MCF 10A (cell line): ENCODE measurements at regions not wholly inside any gene's neighbourhood (a gene's known extent, or its start where the extent isn't known, plus 50 kb on each side); places are given as distances from the start of the nearest gene placed in this dataset.

Source experiments
- BruUV-seq: library from RNA; stranded (reverse); fragments of 400-500 nt; replicated peaks from 2 replicates; lab custom pipeline; 2021; lab: Mats Ljungman, UMichigan
- CTCF ChIA-PET: fragments of 300-600 bp; sonication (Branson Sonifier 250); formaldehyde crosslinking; extraction: SDS; loops from one replicate; lab custom pipeline; 2021; ENCODE audit warnings: antibody characterized with exemption, inconsistent platforms; lab: Yijun Ruan, JAX
- POLR2A ChIA-PET: fragments of 300-600, 350-650 bp; sonication (Branson Sonifier 250); formaldehyde crosslinking; extraction: SDS; loops from one replicate; lab custom pipeline; 2020; ENCODE audit warnings: antibody characterized with exemption, inconsistent platforms; lab: Yijun Ruan, JAX
- DNase-seq: peaks from one replicate; pipeline ENCODE4 v3.0.0-alpha.2; 2018; ENCODE audit not compliant: unreplicated experiment
- H3K27ac Mint-ChIP-seq: one replicate; pipeline ENCODE4 v1.8.0; 2022; ENCODE audit warnings: mild to moderate bottlenecking, low read depth, mixed read lengths; ENCODE audit not compliant: unreplicated experiment
- H3K27me3 Mint-ChIP-seq: one replicate; pipeline ENCODE4 v1.8.0; 2022; ENCODE audit warnings: mixed read lengths; ENCODE audit not compliant: insufficient read depth, unreplicated experiment
- H3K36me3 Mint-ChIP-seq: one replicate; pipeline ENCODE4 v1.8.0; 2022; ENCODE audit warnings: mild to moderate bottlenecking, moderate library complexity, mixed read lengths; ENCODE audit not compliant: insufficient read depth, unreplicated experiment
- H3K4me1 Mint-ChIP-seq: one replicate; pipeline ENCODE4 v1.8.0; 2022; ENCODE audit warnings: mixed read lengths; ENCODE audit not compliant: insufficient read depth, unreplicated experiment
- H3K4me3 Mint-ChIP-seq: one replicate; pipeline ENCODE4 v1.8.0; 2022; ENCODE audit warnings: mild to moderate bottlenecking, moderate library complexity, mixed read lengths; ENCODE audit not compliant: unreplicated experiment
- H3K9me3 Mint-ChIP-seq: one replicate; pipeline ENCODE4 v1.8.0; 2022; ENCODE audit warnings: mixed read lengths; ENCODE audit not compliant: unreplicated experiment
- CTCF ChIP-seq: fragments of 200-600 bp; IDR thresholded peaks from one replicate; pipeline ENCODE4 v1.8.0; 2022; ENCODE audit warnings: antibody characterized with exemption, mild to moderate bottlenecking; ENCODE audit not compliant: unreplicated experiment
- intact Hi-C: fragments of 100-400 bp; cut with micrococcal nuclease; formaldehyde crosslinking; loops from 2 replicates; pipeline ENCODE4 v1.14.1; 2022

- BruUV-seq: TSS peak; percentile 13
- CTCF ChIA-PET: interaction anchor here (1.3 to 3.7 kb wide), 3 partner anchors 125 to 193 kb away, joined by 5 to 15 read pairs (median 7); no protein-coding TSS in a partner anchor
- no peak overlapping the region for H3K4me3 Mint-ChIP-seq
Observed at GRCh38 chr3:16055606-16056211, 118.8 kb upstream of the GALNT15 start.

GRCh38 chr3:16056217-16056616, 118.3 kb upstream of the GALNT15 start:
- Mint-ChIP-seq H3K27ac (peak overlapping the region; percentile 96), H3K4me1 (peaks cover 61% of the 10 kb centered on the region), H3K36me3 (peaks cover 26% of the 10 kb centered on the region), H3K9me3 (no peaks in the 10 kb centered on the region), H3K27me3 (no peaks in the 10 kb centered on the region), H3K4me3 (no peak overlapping the region)
- BruUV-seq: no TSS peak
- no peak for TF ChIP-seq CTCF
- CTCF ChIA-PET: interaction anchor here (0.9 to 3.7 kb wide), 7 partner anchors 74 to 192 kb away, joined by 3 to 15 read pairs (median 7); no protein-coding TSS in a partner anchor
- peak; percentile 91 for DNase-seq
- POLR2A ChIA-PET: interaction anchor here (0.7 to 7.1 kb wide), 20 partner anchors 9 to 275 kb away, joined by 3 to 89 read pairs (median 4); partner anchors contain the start of genes DPH3, GALNT15 and OXNAD1
- intact Hi-C loops: no loop called here

More at GRCh38 chr3:16055606-16056211, 118.8 kb upstream of the GALNT15 start:
- no peaks in the 10 kb centered on the region for H3K9me3 Mint-ChIP-seq
- H3K4me1 Mint-ChIP-seq: peaks cover 55% of the 10 kb centered on the region
- H3K27ac Mint-ChIP-seq: peak overlapping the region; percentile 96
- intact Hi-C loops: no loop called here
- H3K36me3 Mint-ChIP-seq: peaks cover 22% of the 10 kb centered on the region
- DNase-seq: no peak
- POLR2A ChIA-PET: interaction anchor here (0.7 to 7.1 kb wide), 20 partner anchors 9 to 364 kb away, joined by 3 to 89 read pairs (median 4); partner anchors contain the start of genes DPH3, GALNT15 and OXNAD1
- TF ChIP-seq CTCF: no peak
- H3K27me3 Mint-ChIP-seq: no peaks in the 10 kb centered on the region

GRCh38 chr3:16058521-16058920, 116.0 kb upstream of the GALNT15 start:
- no TSS peak for BruUV-seq
- intact Hi-C loops: no loop called here
- TF ChIP-seq CTCF: no peak
- H3K4me1 Mint-ChIP-seq: peaks cover 66% of the 10 kb centered on the region
- no peaks in the 10 kb centered on the region for H3K27me3 Mint-ChIP-seq
- peak overlapping the region; percentile 28 for H3K4me3 Mint-ChIP-seq
- H3K27ac Mint-ChIP-seq: peak overlapping the region; percentile 96
- peaks cover 26% of the 10 kb centered on the region for H3K36me3 Mint-ChIP-seq
- peaks cover 6% of the 10 kb centered on the region for H3K9me3 Mint-ChIP-seq
- POLR2A ChIA-PET: interaction anchor here (0.8 to 7.1 kb wide), 14 partner anchors 8 to 791 kb away, joined by 3 to 89 read pairs (median 6); partner anchors contain the start of genes DPH3, GALNT15 and OXNAD1
- CTCF ChIA-PET: interaction anchor here (0.9 to 4.3 kb wide), 7 partner anchors 9 to 428 kb away, joined by 3 to 62 read pairs (median 7); partner anchors contain the start of gene GALNT15
- no peak for DNase-seq

- ChIA-PET CTCF (interaction anchor here (0.6 to 4.3 kb wide), 14 partner anchors 9 to 430 kb away, joined by 3 to 62 read pairs (median 6); partner anchors contain the start of gene GALNT15), POLR2A (interaction anchor here (0.7 to 7.1 kb wide), 20 partner anchors 10 to 791 kb away, joined by 3 to 89 read pairs (median 10); partner anchors contain the start of genes DPH3, GALNT15 and OXNAD1)
- TSS peak; percentile 47 for BruUV-seq
- TF ChIP-seq CTCF: no peak
- peak overlapping the region; percentile 96 for H3K27ac Mint-ChIP-seq
- H3K27me3 Mint-ChIP-seq: no peaks in the 10 kb centered on the region
- H3K9me3 Mint-ChIP-seq: peaks cover 6% of the 10 kb centered on the region
- peaks cover 26% of the 10 kb centered on the region for H3K36me3 Mint-ChIP-seq
- H3K4me1 Mint-ChIP-seq: peaks cover 63% of the 10 kb centered on the region
- H3K4me3 Mint-ChIP-seq: peak overlapping the region; percentile 28
- intact Hi-C loops: no loop called here
- no peak for DNase-seq
Observed at GRCh38 chr3:16059081-16059537, 115.4 kb upstream of the GALNT15 start.
